ENCODE measurements at regions not wholly inside any gene's neighbourhood (a gene's known extent, or its start where the extent isn't known, plus 50 kb on each side); places are given as distances from the start of the nearest gene placed in this dataset.

DNA sequence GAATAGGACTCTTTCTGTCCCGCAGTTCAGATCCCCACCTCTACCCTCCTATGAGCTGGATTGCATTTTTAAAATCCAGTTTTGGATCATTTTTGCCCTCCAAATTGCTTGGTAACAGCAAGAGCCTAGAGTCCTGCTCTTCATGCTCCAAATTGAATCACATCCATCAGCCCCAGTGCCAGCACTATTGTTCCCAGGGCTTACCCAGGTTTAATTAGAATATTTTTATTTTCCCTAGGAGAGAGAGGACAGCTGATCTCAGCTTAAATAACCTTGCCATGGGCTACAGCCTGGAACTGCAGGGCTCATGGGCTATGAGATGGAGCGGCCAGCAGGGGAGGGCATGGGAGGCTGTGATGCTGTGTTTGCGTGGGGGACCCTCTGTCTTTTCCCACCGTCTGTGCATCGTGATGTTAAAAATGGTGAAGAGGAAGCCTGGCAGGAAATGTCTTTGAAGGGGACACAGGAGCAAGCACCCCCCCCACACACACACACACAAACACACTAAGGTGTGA lies 59.4 kb upstream of the WSCD2 start:
- TF ChIP-seq, protein P1, sequence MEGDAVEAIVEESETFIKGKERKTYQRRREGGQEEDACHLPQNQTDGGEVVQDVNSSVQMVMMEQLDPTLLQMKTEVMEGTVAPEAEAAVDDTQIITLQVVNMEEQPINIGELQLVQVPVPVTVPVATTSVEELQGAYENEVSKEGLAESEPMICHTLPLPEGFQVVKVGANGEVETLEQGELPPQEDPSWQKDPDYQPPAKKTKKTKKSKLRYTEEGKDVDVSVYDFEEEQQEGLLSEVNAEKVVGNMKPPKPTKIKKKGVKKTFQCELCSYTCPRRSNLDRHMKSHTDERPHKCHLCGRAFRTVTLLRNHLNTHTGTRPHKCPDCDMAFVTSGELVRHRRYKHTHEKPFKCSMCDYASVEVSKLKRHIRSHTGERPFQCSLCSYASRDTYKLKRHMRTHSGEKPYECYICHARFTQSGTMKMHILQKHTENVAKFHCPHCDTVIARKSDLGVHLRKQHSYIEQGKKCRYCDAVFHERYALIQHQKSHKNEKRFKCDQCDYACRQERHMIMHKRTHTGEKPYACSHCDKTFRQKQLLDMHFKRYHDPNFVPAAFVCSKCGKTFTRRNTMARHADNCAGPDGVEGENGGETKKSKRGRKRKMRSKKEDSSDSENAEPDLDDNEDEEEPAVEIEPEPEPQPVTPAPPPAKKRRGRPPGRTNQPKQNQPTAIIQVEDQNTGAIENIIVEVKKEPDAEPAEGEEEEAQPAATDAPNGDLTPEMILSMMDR (conservative IDR thresholded peaks at IDR 0.05; ENCODE audit: low read length): no peak
- H3K79me2 ChIP-seq (ENCODE audit: insufficient read depth, low read depth, low read length): no peaks in the 10 kb centered on the region

DNA sequence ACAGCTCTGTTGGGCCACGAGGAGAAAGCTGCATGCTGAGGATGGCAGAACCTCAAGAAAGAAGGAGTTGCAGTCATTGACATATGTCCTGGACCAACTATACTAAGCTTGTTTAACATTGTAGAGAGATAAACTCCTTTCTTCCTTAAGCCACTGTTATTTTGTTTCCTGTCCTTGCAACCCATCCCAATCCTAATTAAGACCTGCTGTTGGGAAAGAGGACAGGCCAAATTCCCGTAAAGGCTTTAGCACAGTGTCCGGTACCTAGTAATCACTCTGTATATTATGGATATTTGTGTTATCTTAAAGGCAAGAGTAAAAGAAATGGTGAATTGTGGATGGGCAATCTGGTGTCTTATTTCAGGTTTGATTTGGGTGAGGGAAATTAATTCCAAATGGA lies 53.5 kb upstream of the WSCD2 start:
- H4K20me1 ChIP-seq (ENCODE audit: insufficient read depth, low read length): no peaks in the 10 kb centered on the region
- no peak for DNase-seq (ENCODE audit: low spot score)
- no peaks in the 10 kb centered on the region for H3K9me3 ChIP-seq (ENCODE audit: low read length)
- intact Hi-C loops (cut with micrococcal nuclease; ENCODE audit: unreplicated experiment): no loop called here
- H3K9me2 ChIP-seq (ENCODE audit: insufficient read depth, low read length): no peaks in the 10 kb centered on the region
- H3K27ac ChIP-seq (ENCODE audit: low read depth, low read length, poor library complexity, severe bottlenecking): no peak overlapping the region
- no TSS peak for BruUV-seq (replicated peaks)
- POLR2A ChIA-PET: no interaction called here
- H3K4me1 ChIP-seq (ENCODE audit: insufficient read depth, low read length, poor library complexity, severe bottlenecking): no peaks in the 10 kb centered on the region
- no peaks in the 10 kb centered on the region for H3K79me2 ChIP-seq (ENCODE audit: insufficient read depth, low read depth, low read length)
- CTCF ChIA-PET (ENCODE audit: unreplicated experiment): no interaction called here
- TF ChIP-seq, protein P1 (conservative IDR thresholded peaks at IDR 0.05; ENCODE audit: low read length): no peak
- TF ChIP-seq EZH2phosphoT487 (IDR thresholded peaks at IDR 0.05; ENCODE audit: borderline replicate concordance, low read depth, low read length): no peak
- H3K4me3 ChIP-seq (ENCODE audit: low read depth, low read length, poor library complexity, severe bottlenecking): no peak overlapping the region
- H3K4me2 ChIP-seq (ENCODE audit: low read length): no peak overlapping the region
- H3K36me3 ChIP-seq (ENCODE audit: insufficient read depth, low read length): no peaks in the 10 kb centered on the region
- H2AFZ ChIP-seq (ENCODE audit: low read length): no peak overlapping the region

More for the DNA sequence above, 59.4 kb upstream of the WSCD2 start:
- H3K4me3 ChIP-seq (ENCODE audit: low read depth, low read length, poor library complexity, severe bottlenecking): no peak overlapping the region
- H3K36me3 ChIP-seq (ENCODE audit: insufficient read depth, low read length): no peaks in the 10 kb centered on the region
- no peak overlapping the region for H2AFZ ChIP-seq (ENCODE audit: low read length)
- BruUV-seq (replicated peaks): no TSS peak
- no peaks in the 10 kb centered on the region for H3K9me2 ChIP-seq (ENCODE audit: insufficient read depth, low read length)
- no peak overlapping the region for H3K27ac ChIP-seq (ENCODE audit: low read depth, low read length, poor library complexity, severe bottlenecking)
- ChIA-PET CTCF (ENCODE audit: unreplicated experiment) (no interaction called here), POLR2A (no interaction called here)
- no peaks in the 10 kb centered on the region for H4K20me1 ChIP-seq (ENCODE audit: insufficient read depth, low read length)
- no peak for DNase-seq (ENCODE audit: low spot score)
- no peaks in the 10 kb centered on the region for H3K4me1 ChIP-seq (ENCODE audit: insufficient read depth, low read length, poor library complexity, severe bottlenecking)
- H3K9me3 ChIP-seq (ENCODE audit: low read length): no peaks in the 10 kb centered on the region
- intact Hi-C loops (cut with micrococcal nuclease; ENCODE audit: unreplicated experiment): no loop called here
- H3K4me2 ChIP-seq (ENCODE audit: low read length): no peak overlapping the region

DNA sequence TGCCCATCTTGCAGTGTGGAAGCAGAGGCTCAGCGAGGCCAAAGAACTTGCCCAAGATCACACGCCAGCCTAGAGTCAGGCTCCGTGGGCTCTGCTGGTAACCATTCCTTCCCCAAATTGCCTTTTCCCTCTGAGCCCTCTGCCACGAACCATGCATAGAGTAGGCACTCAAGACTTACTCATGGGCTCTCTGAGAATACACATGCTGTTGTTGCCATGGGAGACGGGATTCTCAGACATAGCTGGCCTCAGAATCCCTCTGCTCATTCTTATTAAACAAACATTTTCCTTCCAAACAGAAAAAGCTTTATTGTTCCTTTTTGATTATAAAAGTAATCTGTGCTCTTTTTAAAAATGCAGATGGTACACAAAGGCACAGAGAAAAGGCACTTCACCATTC lies 52.5 kb upstream of the WSCD2 start:
- H3K36me3 ChIP-seq (ENCODE audit: insufficient read depth, low read length): no peaks in the 10 kb centered on the region
- TF ChIP-seq, protein P1 (conservative IDR thresholded peaks at IDR 0.05; ENCODE audit: low read length): no peak
- TF ChIP-seq EZH2phosphoT487 (IDR thresholded peaks at IDR 0.05; ENCODE audit: borderline replicate concordance, low read depth, low read length): no peak
- intact Hi-C loops (cut with micrococcal nuclease; ENCODE audit: unreplicated experiment): no loop called here
- H3K79me2 ChIP-seq (ENCODE audit: insufficient read depth, low read depth, low read length): no peaks in the 10 kb centered on the region
- no peak for DNase-seq (ENCODE audit: low spot score)
- H4K20me1 ChIP-seq (ENCODE audit: insufficient read depth, low read length): no peaks in the 10 kb centered on the region
- H3K9me3 ChIP-seq (ENCODE audit: low read length): no peaks in the 10 kb centered on the region
- H3K9me2 ChIP-seq (ENCODE audit: insufficient read depth, low read length): no peaks in the 10 kb centered on the region
- H3K27ac ChIP-seq (ENCODE audit: low read depth, low read length, poor library complexity, severe bottlenecking): no peak overlapping the region
- no peak overlapping the region for H2AFZ ChIP-seq (ENCODE audit: low read length)
- no peak overlapping the region for H3K4me3 ChIP-seq (ENCODE audit: low read depth, low read length, poor library complexity, severe bottlenecking)
- no peaks in the 10 kb centered on the region for H3K4me1 ChIP-seq (ENCODE audit: insufficient read depth, low read length, poor library complexity, severe bottlenecking)
- no peak overlapping the region for H3K4me2 ChIP-seq (ENCODE audit: low read length)
- CTCF ChIA-PET (ENCODE audit: unreplicated experiment): no interaction called here
- BruUV-seq (replicated peaks): no TSS peak
- POLR2A ChIA-PET: no interaction called here
